ENCODE measurements at regions not wholly inside any gene's neighbourhood (a gene's known extent, or its start where the extent isn't known, plus 50 kb on each side); places are given as distances from the start of the nearest gene placed in this dataset.

- ATAC-seq (no peak), DNase-seq (ENCODE audit: low read depth, low spot score) (no peak)
- Histone ChIP-seq H3K27me3 (ENCODE audit: insufficient read depth, low read length) (peaks cover 4% of the 10 kb centered on the region; the same call in 1 of the 2 replicates), H3K9me3 (ENCODE audit: control insufficient read depth in 1 of 2, insufficient read depth in 1 of 2, low read depth in 1 of 2, low read length in 2 of 2) (0 out of 4 replicates have a peak, but pooled peaks cover 0 to 3% of the 10 kb centered on the region in 2 experiments), H2AFZ (ENCODE audit: low read depth, low read length, poor library complexity, severe bottlenecking) (no peak overlapping the region), H3K4me3 (replicated peaks in 1 of 2; ENCODE audit: low read depth in 1 of 2, low read length in 2 of 2) (no peak overlapping the region), H3K27ac (ENCODE audit: low read depth, low read length) (no peak overlapping the region), H4K20me1 (ENCODE audit: insufficient read depth) (no peaks in the 10 kb centered on the region), H3K9me2 (ENCODE audit: insufficient read depth) (no peaks in the 10 kb centered on the region), H3K4me2 (ENCODE audit: low read length) (no peak overlapping the region), H3K36me3 (ENCODE audit: control insufficient read depth in 1 of 2, insufficient read depth in 2 of 2, low read length in 2 of 2) (no peaks in the 10 kb centered on the region), H3K9ac (ENCODE audit: low read length) (no peak overlapping the region), H3K4me1 (ENCODE audit: control insufficient read depth in 1 of 2, insufficient read depth in 2 of 2, low read length in 2 of 2) (no peaks in the 10 kb centered on the region), H3K79me2 (ENCODE audit: insufficient read depth, low read length) (no peaks in the 10 kb centered on the region)
- CTCF ChIA-PET = no interaction called here
- no TSS peak for BruUV-seq (replicated peaks)
- no peak for TF ChIP-seq POLR2AphosphoS5 (IDR thresholded peaks at IDR 0.05; ENCODE audit: low read depth, low read length)
- TF ChIP-seq SP1 (IDR thresholded peaks at IDR 0.05; ENCODE audit: low read depth) = no peak
- TF ChIP-seq, protein P1, sequence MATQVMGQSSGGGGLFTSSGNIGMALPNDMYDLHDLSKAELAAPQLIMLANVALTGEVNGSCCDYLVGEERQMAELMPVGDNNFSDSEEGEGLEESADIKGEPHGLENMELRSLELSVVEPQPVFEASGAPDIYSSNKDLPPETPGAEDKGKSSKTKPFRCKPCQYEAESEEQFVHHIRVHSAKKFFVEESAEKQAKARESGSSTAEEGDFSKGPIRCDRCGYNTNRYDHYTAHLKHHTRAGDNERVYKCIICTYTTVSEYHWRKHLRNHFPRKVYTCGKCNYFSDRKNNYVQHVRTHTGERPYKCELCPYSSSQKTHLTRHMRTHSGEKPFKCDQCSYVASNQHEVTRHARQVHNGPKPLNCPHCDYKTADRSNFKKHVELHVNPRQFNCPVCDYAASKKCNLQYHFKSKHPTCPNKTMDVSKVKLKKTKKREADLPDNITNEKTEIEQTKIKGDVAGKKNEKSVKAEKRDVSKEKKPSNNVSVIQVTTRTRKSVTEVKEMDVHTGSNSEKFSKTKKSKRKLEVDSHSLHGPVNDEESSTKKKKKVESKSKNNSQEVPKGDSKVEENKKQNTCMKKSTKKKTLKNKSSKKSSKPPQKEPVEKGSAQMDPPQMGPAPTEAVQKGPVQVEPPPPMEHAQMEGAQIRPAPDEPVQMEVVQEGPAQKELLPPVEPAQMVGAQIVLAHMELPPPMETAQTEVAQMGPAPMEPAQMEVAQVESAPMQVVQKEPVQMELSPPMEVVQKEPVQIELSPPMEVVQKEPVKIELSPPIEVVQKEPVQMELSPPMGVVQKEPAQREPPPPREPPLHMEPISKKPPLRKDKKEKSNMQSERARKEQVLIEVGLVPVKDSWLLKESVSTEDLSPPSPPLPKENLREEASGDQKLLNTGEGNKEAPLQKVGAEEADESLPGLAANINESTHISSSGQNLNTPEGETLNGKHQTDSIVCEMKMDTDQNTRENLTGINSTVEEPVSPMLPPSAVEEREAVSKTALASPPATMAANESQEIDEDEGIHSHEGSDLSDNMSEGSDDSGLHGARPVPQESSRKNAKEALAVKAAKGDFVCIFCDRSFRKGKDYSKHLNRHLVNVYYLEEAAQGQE (IDR thresholded peaks at IDR 0.05; ENCODE audit: low read depth) = no peak
- no peak for TF ChIP-seq YY1 (IDR thresholded peaks at IDR 0.05; ENCODE audit: extremely low read depth, insufficient replicate concordance, low read depth, low read length)
- no peak for TF ChIP-seq POLR2A (IDR thresholded peaks at IDR 0.05; ENCODE audit: borderline replicate concordance, extremely low read depth, insufficient read depth, insufficient read length)
- TF ChIP-seq RAD21 (IDR thresholded peaks at IDR 0.05; ENCODE audit: low read depth) = no peak
- TF ChIP-seq FOSL1 (IDR thresholded peaks at IDR 0.05; ENCODE audit: low read depth) = no peak
- TF ChIP-seq ZNF274 (IDR thresholded peaks at IDR 0.05; ENCODE audit: low read depth, low read length) = no peak
- TF ChIP-seq ZFX (IDR thresholded peaks at IDR 0.05) = no peak
- no peak for TF ChIP-seq MAX (IDR thresholded peaks at IDR 0.05)
- TF ChIP-seq TCF7L2 (IDR thresholded peaks at IDR 0.05; ENCODE audit: borderline replicate concordance, extremely low read depth, insufficient read depth, insufficient read length) = no peak
- no peak for TF ChIP-seq EZH2 (IDR thresholded peaks at IDR 0.05)
- TF ChIP-seq CTCF (IDR thresholded peaks at IDR 0.05 in 2 of 3, conservative IDR thresholded peaks at IDR 0.05 in 1 of 3; ENCODE audit: borderline replicate concordance in 1 of 3, insufficient read depth in 1 of 3, low read depth in 2 of 3, low read length in 2 of 3) = no peak
- TF ChIP-seq CBX3 (IDR thresholded peaks at IDR 0.05; ENCODE audit: low read depth) = no peak
- TF ChIP-seq, protein P2, sequence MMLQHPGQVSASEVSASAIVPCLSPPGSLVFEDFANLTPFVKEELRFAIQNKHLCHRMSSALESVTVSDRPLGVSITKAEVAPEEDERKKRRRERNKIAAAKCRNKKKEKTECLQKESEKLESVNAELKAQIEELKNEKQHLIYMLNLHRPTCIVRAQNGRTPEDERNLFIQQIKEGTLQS (IDR thresholded peaks at IDR 0.05) = no peak
- no peak for TF ChIP-seq JUND (IDR thresholded peaks at IDR 0.05)
- TF ChIP-seq ZBTB33 (IDR thresholded peaks at IDR 0.05; ENCODE audit: extremely low read depth, insufficient replicate concordance, low read length) = no peak
- no peak for TF ChIP-seq CEBPB (IDR thresholded peaks at IDR 0.05; ENCODE audit: low read depth)
- TF ChIP-seq SRF (IDR thresholded peaks at IDR 0.05; ENCODE audit: low read depth) = no peak
- no peak for TF ChIP-seq EGR1 (IDR thresholded peaks at IDR 0.05; ENCODE audit: low read depth)
- intact Hi-C loops (cut with micrococcal nuclease) = no loop called here
- POLR2A ChIA-PET = no interaction called here
- RAD21 ChIA-PET (ENCODE audit: low non-redundant PET in 1 of 2, low total read pairs in 2 of 2, uncharacterized antibody in 2 of 2, unreplicated experiment in 2 of 2) = no interaction called here
Measured at GRCh38 chr4:181957088-181957487, 286.1 kb upstream of the TENM3 start.

Data from HCT116 (cell line).